HG02852 (cell line): ENCODE measurements at regions not wholly inside any gene's neighbourhood (a gene's known extent, or its start where the extent isn't known, plus 50 kb on each side); places are given as distances from the start of the nearest gene placed in this dataset.
A peak's percentile ranks its signal among the peaks of the same experiment; 100 is the strongest.

Experiments
- ATAC-seq: cut with Tn5 transposase; IDR thresholded peaks from one replicate; pipeline ENCODE4 v1.9.1; 2021; ENCODE audit warnings: mild to moderate bottlenecking, moderate library complexity; ENCODE audit not compliant: unreplicated experiment

GRCh38 chr1:221067721-221068120 lies 188.5 kb downstream of the HLX start:
- no peak for ATAC-seq

- ATAC-seq: peak; percentile 81
Measured at GRCh38 chr1:221069178-221069903, 190.1 kb downstream of the HLX start.

- ATAC-seq: no peak
Measured at GRCh38 chr1:221069986-221070385, 190.7 kb downstream of the HLX start.

GRCh38 chr1:221071777-221072176 lies 192.5 kb downstream of the HLX start:
- ATAC-seq: no peak

- no peak for ATAC-seq
Measured at GRCh38 chr1:221072214-221072613, 193.0 kb downstream of the HLX start.

- ATAC-seq: no peak
Measured at GRCh38 chr1:221074332-221074731, 195.1 kb downstream of the HLX start.

GRCh38 chr1:221075911-221076310 lies 196.7 kb downstream of the HLX start:
- ATAC-seq: no peak

GRCh38 chr1:221076391-221076811 lies 197.2 kb downstream of the HLX start:
- no peak for ATAC-seq

- no peak for ATAC-seq
Measured at GRCh38 chr1:221078260-221078965, 199.2 kb downstream of the HLX start.

GRCh38 chr1:221083902-221084301 lies 204.7 kb downstream of the HLX start:
- no peak for ATAC-seq

- no peak for ATAC-seq
Measured at GRCh38 chr1:221084681-221085080, 205.4 kb downstream of the HLX start.

- ATAC-seq: no peak
Measured at GRCh38 chr1:221085701-221086375, 206.6 kb downstream of the HLX start.

- ATAC-seq: no peak
Measured at GRCh38 chr1:221087919-221088318, 208.7 kb downstream of the HLX start.

- no peak for ATAC-seq
Measured at GRCh38 chr1:221089273-221089672, 210.0 kb downstream of the HLX start.

- ATAC-seq: no peak
Measured at GRCh38 chr1:221089803-221090202, 210.6 kb downstream of the HLX start.

- ATAC-seq: no peak
Measured at GRCh38 chr1:221093903-221094791, 214.9 kb downstream of the HLX start.

- no peak for ATAC-seq
Measured at GRCh38 chr1:221097479-221098281, 218.4 kb downstream of the HLX start.

GRCh38 chr1:221098471-221099405 lies 219.5 kb downstream of the HLX start:
- no peak for ATAC-seq
